ENCODE measurements at regions not wholly inside any gene's neighbourhood (a gene's known extent, or its start where the extent isn't known, plus 50 kb on each side); places are given as distances from the start of the nearest gene placed in this dataset.
"Not testable (repeated sequence)": the region's sequence is repeated elsewhere in the genome, so short reads cannot be mapped to it uniquely, and the experiment has no call there.

- DNase-seq: no peak
These were observed 57.9 kb downstream of the DNAJB9 start for GRCh38 chr7:108627476-108628051.

DNA sequence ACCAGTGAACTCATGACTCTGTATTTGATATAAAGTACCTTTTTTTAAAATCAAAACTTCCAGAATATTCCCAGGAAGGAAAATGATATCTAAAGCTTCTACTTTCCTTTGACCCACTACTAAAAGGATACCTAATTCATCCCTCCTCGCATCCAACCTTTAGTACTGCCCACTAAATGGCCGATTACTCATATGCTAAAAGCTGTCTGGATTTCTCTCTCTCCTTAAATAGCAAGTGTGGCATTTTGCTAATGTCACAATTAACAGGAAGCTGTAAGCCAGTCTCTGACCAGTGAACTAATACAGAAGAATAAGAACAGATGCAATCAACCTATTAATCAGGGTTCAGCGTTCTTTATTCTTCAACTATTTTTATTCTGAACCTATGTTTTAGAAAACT is 59.0 kb downstream of the DNAJB9 start:
- no peak for DNase-seq

DNA sequence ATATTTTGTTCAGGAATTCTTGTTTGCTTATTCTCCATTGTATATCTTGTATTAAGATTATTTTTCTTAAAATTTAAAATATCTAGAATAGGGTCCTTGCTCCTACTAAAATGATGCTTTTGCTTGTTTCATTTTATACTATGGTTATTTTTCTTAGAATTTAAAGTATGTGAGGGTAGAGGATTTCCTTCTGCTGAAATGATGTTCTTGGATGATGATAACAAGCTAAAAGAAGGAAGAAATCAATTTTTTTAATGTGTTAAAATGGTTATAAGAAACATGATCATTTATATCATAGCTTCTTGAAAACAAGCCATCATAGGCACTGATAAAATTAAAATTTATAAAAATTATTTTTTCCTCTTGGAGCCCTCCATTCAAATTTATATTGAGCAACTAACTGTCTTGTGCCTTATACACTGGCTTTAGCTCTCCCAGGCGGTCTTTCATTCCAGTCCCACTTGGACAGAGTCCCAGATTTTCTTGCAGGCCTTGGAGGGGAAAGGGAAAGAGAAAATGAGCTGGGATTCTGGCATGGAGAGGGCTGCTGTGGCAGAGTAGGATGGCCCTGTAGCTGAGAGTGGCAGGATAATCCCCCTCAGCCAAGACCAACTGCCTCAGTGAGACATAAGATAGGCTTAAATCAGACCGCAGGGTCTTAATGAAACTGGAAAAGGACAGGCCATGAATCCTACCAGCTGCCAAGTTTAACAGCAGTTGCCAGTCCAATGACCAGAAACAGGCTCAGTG is 60.2 kb downstream of the DNAJB9 start:
- no peak for DNase-seq

DNA sequence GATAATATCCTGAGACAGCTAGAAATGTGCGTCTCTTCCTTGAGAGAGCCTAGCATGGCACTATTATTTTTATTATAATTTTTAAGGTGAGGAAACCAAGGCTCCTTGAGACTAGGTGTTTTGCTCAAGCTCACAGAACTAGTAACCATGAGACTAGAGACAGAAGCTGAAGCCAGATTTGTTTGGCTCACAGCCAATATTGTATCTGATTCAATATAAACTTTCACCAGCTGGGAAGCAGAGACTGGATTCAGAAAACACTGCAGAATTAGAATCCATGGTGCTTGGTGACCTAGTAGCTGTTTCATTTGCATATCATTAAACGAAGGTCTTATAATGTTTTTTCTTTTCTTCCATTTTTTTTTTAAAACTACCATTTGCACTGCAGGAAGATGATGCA is 64.4 kb downstream of the DNAJB9 start:
- peak; percentile 2 for DNase-seq

DNA sequence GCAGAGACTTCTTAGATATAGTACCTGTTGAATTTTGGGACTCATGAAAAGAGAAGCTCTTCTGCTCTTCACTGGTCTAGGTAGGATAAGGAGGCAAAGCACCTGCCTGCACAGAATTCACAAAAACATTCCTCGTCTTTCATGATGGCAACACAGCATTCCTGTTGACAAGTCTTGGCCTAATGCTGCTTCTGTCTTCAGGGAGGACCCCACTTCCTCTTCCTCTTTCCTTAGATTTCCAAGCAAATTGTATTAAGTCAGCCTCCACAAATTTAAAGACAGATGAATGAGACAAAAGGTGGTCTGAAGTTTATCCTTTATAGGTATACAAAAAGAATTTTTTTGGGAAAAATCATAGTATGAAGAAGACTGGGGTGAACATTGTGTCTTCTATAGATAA is 64.9 kb downstream of the DNAJB9 start:
- DNase-seq: no peak

DNA sequence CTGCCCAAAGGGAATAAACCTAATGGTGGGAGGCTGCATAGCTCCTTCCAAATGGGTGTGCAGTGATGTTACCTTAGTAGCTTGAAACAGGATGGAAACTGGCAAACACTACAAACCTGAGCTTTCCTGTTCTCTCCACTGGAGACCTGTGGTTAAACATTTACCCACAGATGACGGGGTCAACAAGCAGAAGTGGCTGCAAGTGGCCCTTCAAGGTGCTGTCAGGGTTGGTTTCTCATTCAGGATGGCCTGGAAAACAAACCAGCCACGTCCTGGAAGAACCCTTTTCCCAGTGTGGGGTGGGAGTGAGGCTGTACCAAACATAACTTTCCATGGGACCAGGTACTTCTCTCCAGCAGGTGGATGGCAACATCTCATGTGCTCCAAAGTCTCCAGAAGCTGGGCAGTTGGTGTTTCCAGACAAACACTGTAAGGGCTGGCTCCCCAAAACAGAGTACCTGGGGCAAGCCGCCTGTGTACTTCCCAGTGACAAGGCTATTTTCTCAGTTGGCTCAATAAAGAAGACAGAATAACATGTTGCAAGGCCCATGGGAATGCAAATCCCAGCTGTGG is 67.5 kb downstream of the DNAJB9 start:
- DNase-seq: no peak

GRCh38 chr7:108642126-108642525 is 72.5 kb downstream of the DNAJB9 start:
- DNase-seq: no peak

- DNase-seq: no peak
These were observed 73.5 kb downstream of the DNAJB9 start for GRCh38 chr7:108643136-108643535.

DNA sequence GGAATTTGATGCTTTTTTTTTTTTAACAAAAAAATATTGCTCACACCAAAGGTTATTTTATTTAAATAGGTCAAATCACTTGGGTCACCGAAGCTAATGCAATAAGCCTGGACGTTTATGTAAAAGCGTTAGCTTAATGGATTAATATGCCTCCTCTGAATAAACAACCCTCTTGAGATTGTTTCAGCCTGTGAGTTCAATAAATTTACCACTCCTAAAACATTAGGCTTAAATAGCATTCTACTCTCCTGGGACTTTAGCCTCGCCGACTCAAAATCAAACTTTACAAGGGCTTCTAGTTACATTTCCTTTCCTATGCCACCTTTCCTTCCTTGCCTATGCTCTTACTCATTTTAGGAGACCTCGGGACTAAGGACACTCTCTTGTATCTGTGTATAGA is 79.3 kb downstream of the DNAJB9 start:
- DNase-seq: no peak

- DNase-seq: no peak
These were observed 80.8 kb downstream of the DNAJB9 start for GRCh38 chr7:108650467-108650866.

- no peak for DNase-seq
These were observed 83.2 kb downstream of the DNAJB9 start for GRCh38 chr7:108652886-108653285.

DNA sequence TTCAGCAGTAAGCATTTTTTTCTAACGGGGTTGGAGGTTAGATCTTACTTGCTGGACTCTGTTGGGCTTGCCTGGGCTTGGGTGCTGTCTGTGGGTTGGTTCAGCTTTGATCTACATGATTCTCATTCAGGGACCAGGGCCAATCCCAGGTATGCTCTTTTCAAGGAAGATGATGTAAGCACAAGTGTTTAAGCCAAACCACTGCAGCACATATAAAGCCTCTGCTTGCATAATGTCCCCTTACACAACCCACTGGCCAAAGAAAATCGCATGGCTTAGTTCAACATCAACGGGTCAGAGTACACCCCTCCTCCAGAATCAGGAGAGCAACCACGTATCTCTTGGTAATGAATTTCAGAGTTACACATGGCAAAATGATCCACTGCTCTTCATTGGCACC is 83.9 kb downstream of the DNAJB9 start:
- DNase-seq: no peak

GRCh38 chr7:108657140-108657726 is 87.6 kb downstream of the DNAJB9 start:
- DNase-seq: not testable (repeated sequence)

DNA sequence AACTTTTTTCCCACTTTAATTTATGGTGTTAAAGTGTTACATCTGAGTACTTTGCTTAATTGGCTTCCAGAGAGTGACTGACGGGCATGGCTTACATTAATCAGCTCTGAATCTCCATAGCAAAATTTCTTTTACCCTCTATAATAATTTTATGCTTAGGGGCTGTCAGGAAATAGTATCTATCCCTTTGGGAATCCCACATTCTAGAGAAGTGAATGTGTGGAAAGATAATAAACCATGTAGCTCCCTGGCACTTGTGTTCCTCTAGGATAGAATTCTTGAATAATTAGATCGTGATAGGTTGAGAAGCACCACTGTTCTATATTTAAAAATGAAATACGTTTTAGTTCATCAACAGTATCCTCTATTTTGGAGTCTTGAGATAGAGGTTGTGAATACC is 89.6 kb downstream of the DNAJB9 start:
- DNase-seq: no peak

DNA sequence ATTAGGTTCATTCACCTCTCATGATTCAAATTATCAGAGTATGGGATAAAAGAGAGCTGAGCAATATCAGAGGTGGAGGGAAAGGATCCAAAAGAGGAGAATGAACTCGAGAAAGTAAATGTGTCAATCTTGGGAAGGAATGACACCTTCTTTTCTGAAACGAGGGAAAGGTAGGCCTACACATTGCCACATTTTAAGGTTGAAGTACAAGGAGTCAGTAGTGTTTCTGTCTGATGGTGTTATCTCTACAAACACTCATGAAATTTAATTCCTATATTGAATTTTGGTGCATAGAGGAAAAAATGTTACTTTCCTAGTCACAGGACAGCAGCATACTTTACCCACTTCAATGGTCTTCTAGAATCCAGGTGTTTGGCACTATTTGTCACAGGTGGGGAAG is 90.2 kb downstream of the DNAJB9 start:
- DNase-seq: no peak

DNA sequence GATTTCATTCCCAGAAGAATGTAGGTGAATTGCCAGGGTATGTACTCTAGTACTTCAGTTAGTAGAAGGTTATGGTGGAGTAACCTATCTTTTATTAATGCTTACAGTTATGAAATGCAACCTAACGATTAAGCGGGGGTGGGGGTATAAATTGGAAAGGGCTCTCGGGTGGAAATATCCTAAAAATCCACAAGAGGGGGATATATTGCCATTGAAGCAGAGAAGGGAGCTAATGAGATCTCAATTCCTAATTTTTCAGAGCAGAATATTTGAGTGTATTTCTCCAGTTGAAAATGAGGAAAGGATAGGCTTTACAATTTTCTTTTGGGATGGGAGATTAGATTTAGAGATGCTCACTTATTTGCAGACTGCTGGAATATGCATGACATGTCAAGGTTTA is 90.8 kb downstream of the DNAJB9 start:
- DNase-seq: no peak

- DNase-seq: no peak
These were observed 93.2 kb downstream of the DNAJB9 start for GRCh38 chr7:108662783-108663362.

GRCh38 chr7:108663701-108664100 is 94.0 kb downstream of the DNAJB9 start:
- DNase-seq: no peak

- DNase-seq: no peak
These were observed 97.5 kb downstream of the DNAJB9 start for GRCh38 chr7:108667216-108667615.

DNA sequence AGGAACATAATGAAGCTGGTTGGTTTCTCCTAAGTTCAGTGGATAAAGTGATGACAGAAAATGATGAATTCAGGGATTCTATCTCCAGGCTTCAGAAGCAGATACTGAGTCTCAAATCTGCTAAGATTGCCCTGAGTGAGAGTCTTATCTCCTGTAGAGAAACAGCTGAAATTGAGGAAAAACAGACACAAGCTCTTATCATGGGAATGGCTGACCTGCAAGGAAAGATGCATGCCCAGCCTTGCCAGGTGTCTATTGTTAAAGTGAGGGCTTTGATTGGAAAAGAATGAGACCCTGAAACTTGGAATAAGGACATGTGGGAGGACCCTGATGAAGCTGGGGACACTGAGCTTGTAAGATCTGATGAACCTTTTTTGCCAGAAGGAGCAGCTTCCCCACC is 100.3 kb downstream of the DNAJB9 start:
- no peak for DNase-seq

GRCh38 chr7:108673699-108674098 is 104.0 kb downstream of the DNAJB9 start:
- not testable (repeated sequence) for DNase-seq

- DNase-seq: no peak
These were observed 115.0 kb downstream of the DNAJB9 start for GRCh38 chr7:108684629-108685028.

DNA sequence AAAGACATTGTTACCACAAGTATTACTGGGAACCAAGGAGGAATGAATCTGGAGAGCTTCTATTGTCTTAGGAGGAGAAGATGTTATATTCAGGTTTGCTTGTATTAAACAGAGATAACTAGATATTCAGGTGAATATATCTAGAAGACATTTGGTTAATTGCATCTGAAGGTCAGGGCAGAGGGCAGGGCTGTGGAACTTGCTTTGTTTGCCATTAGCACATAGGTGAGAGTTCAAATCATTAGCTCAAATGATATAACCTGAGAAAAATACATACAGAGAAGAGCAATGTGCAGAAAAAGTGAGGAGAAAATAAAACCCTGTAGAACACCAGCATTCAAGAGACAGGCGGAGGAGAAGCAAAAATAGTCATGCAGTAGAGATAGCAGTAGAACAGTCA is 116.8 kb downstream of the DNAJB9 start:
- no peak for DNase-seq

DNA sequence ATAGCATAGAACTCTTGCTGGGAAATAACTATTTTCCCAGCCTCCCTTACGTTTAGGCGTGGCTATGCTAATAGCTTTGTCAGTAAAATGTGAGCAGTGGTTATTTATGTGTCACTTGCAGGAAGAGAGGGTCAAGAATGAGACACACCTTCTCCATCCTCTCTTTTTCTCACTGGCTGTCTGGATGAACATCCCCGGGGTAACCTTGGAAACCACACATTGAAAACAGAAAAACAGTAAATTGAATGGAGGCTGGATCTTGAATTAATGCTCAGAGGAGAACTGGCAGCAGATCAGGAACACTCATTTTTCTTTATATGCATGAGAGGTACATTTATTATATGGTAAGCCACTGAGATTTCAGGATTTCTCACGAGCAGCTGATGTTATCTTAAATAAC is 127.6 kb downstream of the DNAJB9 start:
- DNase-seq: no peak

Measured in NCI-H510A treated with DMSO at 0.1 percent for 48 hours (cell line).